ENCODE measurements at regions not wholly inside any gene's neighbourhood (a gene's known extent, or its start where the extent isn't known, plus 50 kb on each side); places are given as distances from the start of the nearest gene placed in this dataset.

- H3K79me2 ChIP-seq (ENCODE audit: control insufficient read depth, insufficient read depth, low read length) = no peaks in the 10 kb centered on the region
- no peak for TF ChIP-seq STAT6 (CRISPR knock-in tag; IDR thresholded peaks at IDR 0.05)
- no peak for TF ChIP-seq SMARCC2 (IDR thresholded peaks at IDR 0.05; ENCODE audit: low read depth)
- no peak for TF ChIP-seq TEAD4 (IDR thresholded peaks at IDR 0.05; ENCODE audit: low read length)
- TF ChIP-seq TEAD4 (CRISPR knock-in tag; IDR thresholded peaks at IDR 0.05; ENCODE audit: borderline replicate concordance) = no peak
- H4K20me1 ChIP-seq (replicated peaks; ENCODE audit: control insufficient read depth, insufficient read depth, low read length) = no peaks in the 10 kb centered on the region
- WGBS (ENCODE audit: insufficient coverage, low coverage, missing lambda C conversion rate) = 2% methylated on average over 7 of the region's 7 CpGs
- no peak overlapping the region for H3K4me2 ChIP-seq (ENCODE audit: insufficient read depth, low read length)
- ChIA-PET CTCF (ENCODE audit: low intra/inter-chr PET ratio) (no interaction called here), POLR2A (no interaction called here)
- BruUV-seq (replicated peaks) = no TSS peak
- no peaks in the 10 kb centered on the region for H3K27me3 ChIP-seq (ENCODE audit: control insufficient read depth in 2 of 2, insufficient read depth in 2 of 2, low read length in 2 of 2)
- ATAC-seq (no peak), DNase-seq (ENCODE audit: extremely low read depth in 1 of 4, low spot score in 3 of 4) (no peak), FAIRE-seq (no peak)
- H3K27ac ChIP-seq (ENCODE audit: extremely low read depth, low read depth, low read length) = no peak overlapping the region
- intact Hi-C loops (cut with micrococcal nuclease) (no loop called here), in situ Hi-C loops (cut with MboI) (no loop called here)
- no peak overlapping the region for H3K4me3 ChIP-seq
- H3K9me1 ChIP-seq (ENCODE audit: control insufficient read depth, insufficient read depth, low read length) = no peaks in the 10 kb centered on the region
- H3K9me3 ChIP-seq (replicated peaks; ENCODE audit: control insufficient read depth, insufficient read depth, low read depth, low read length) = no peaks in the 10 kb centered on the region
- H3K9ac ChIP-seq (ENCODE audit: insufficient read depth in 1 of 2, low read depth in 2 of 2, low read length in 2 of 2) = no peak overlapping the region
- no peaks in the 10 kb centered on the region for H3K4me1 ChIP-seq (replicated peaks in 1 of 2; ENCODE audit: control insufficient read depth in 2 of 2, insufficient read depth in 2 of 2, low read length in 2 of 2)
- H2AFZ ChIP-seq (ENCODE audit: low read depth, low read length) = no peak overlapping the region
- no peaks in the 10 kb centered on the region for H3K36me3 ChIP-seq (ENCODE audit: control insufficient read depth, insufficient read depth, low read length)
Measured at GRCh38 chr9:13899924-13900323, 414.0 kb downstream of the NFIB start.

DNA sequence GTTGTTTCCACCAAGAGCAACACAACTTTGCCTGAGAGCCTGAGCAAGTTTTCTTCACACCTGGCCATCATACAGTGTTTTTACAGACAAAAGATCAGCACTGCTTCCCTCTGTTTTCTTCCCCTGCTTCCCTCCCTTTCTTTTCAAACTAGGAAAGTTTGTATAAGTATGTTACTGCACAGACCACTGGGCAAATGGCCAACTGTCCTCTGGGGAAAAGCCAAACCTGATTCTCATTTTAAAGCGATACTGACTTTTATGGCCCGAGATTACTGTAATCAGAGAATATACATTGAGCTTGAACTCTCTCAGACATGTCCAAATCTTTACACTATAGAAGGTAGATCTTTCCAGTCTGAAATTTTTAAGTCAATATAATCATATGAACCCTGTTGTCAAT, 415.0 kb downstream of the NFIB start:
- H3K4me2 ChIP-seq (ENCODE audit: insufficient read depth, low read length) = no peak overlapping the region
- 0% methylated on average over 2 of the region's 2 CpGs for WGBS (ENCODE audit: insufficient coverage, low coverage, missing lambda C conversion rate)

More for the DNA sequence above, 415.0 kb downstream of the NFIB start:
- TF ChIP-seq LCOR (CRISPR knock-in tag; IDR thresholded peaks at IDR 0.05) (no peak), BCL6 (CRISPR knock-in tag; IDR thresholded peaks at IDR 0.05) (no peak), SRSF7 (optimal IDR thresholded peaks at IDR 0.05; ENCODE audit: low read depth, low read length) (no peak)
- TF ChIP-seq, protein P1, sequence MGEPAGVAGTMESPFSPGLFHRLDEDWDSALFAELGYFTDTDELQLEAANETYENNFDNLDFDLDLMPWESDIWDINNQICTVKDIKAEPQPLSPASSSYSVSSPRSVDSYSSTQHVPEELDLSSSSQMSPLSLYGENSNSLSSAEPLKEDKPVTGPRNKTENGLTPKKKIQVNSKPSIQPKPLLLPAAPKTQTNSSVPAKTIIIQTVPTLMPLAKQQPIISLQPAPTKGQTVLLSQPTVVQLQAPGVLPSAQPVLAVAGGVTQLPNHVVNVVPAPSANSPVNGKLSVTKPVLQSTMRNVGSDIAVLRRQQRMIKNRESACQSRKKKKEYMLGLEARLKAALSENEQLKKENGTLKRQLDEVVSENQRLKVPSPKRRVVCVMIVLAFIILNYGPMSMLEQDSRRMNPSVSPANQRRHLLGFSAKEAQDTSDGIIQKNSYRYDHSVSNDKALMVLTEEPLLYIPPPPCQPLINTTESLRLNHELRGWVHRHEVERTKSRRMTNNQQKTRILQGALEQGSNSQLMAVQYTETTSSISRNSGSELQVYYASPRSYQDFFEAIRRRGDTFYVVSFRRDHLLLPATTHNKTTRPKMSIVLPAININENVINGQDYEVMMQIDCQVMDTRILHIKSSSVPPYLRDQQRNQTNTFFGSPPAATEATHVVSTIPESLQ (CRISPR knock-in tag; IDR thresholded peaks at IDR 0.05) = no peak
- ATAC-seq = no peak
- Histone ChIP-seq H3K36me3 (ENCODE audit: control insufficient read depth, insufficient read depth, low read length) (no peaks in the 10 kb centered on the region), H3K9me1 (ENCODE audit: control insufficient read depth, insufficient read depth, low read length) (no peaks in the 10 kb centered on the region), H4K20me1 (replicated peaks; ENCODE audit: control insufficient read depth, insufficient read depth, low read length) (no peaks in the 10 kb centered on the region), H3K27me3 (ENCODE audit: control insufficient read depth in 2 of 2, insufficient read depth in 2 of 2, low read length in 2 of 2) (no peaks in the 10 kb centered on the region), H3K9me3 (replicated peaks; ENCODE audit: control insufficient read depth, insufficient read depth, low read depth, low read length) (no peaks in the 10 kb centered on the region), H3K9ac (ENCODE audit: insufficient read depth in 1 of 2, low read depth in 2 of 2, low read length in 2 of 2) (no peak overlapping the region), H3K79me2 (ENCODE audit: control insufficient read depth, insufficient read depth, low read length) (no peaks in the 10 kb centered on the region), H3K27ac (ENCODE audit: extremely low read depth, low read depth, low read length) (no peak overlapping the region), H3K4me1 (replicated peaks in 1 of 2; ENCODE audit: control insufficient read depth in 2 of 2, insufficient read depth in 2 of 2, low read length in 2 of 2) (no peaks in the 10 kb centered on the region), H3K4me3 (no peak overlapping the region), H2AFZ (ENCODE audit: low read depth, low read length) (no peak overlapping the region)
- no TSS peak for BruUV-seq (replicated peaks)
- POLR2A ChIA-PET = no interaction called here
- in situ Hi-C loops (cut with MboI) = no loop called here
- DNase-seq (ENCODE audit: extremely low read depth in 1 of 4, low spot score in 3 of 4) = no peak
- no peak for FAIRE-seq
- CTCF ChIA-PET (ENCODE audit: low intra/inter-chr PET ratio) = no interaction called here
- intact Hi-C loops (cut with micrococcal nuclease) = no loop called here

Data from K562 (cell line).